ENCODE measurements at regions not wholly inside any gene's neighbourhood (a gene's known extent, or its start where the extent isn't known, plus 50 kb on each side); places are given as distances from the start of the nearest gene placed in this dataset.

DNA sequence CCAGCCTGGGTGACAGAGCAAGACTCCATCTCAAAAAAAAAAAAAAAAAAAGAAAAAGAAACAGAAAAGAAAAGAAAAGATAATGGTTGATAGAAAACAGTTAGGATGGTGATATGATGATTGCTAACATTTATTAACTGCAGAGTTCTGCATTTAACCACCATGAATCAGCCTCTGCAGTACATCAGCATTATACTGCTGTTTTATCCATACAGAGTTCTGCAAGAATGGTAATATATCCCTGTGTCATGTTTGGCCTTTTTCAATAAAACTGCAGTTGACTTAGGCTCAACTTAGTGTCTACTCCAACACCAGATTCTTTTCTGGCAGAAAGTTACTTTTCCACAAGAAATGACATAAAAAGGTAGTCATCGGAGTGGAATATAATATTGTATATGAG, 62.6 kb downstream of the DUSP6 start:
- no peaks in the 10 kb centered on the region for H3K9me3 ChIP-seq (ENCODE audit: severe bottlenecking)
- ATAC-seq (ENCODE audit: low read depth) (no peak), DNase-seq (ENCODE audit: low spot score) (no peak)
- no peaks in the 10 kb centered on the region for H3K36me3 ChIP-seq (ENCODE audit: low read depth)
- TF ChIP-seq, protein P1, sequence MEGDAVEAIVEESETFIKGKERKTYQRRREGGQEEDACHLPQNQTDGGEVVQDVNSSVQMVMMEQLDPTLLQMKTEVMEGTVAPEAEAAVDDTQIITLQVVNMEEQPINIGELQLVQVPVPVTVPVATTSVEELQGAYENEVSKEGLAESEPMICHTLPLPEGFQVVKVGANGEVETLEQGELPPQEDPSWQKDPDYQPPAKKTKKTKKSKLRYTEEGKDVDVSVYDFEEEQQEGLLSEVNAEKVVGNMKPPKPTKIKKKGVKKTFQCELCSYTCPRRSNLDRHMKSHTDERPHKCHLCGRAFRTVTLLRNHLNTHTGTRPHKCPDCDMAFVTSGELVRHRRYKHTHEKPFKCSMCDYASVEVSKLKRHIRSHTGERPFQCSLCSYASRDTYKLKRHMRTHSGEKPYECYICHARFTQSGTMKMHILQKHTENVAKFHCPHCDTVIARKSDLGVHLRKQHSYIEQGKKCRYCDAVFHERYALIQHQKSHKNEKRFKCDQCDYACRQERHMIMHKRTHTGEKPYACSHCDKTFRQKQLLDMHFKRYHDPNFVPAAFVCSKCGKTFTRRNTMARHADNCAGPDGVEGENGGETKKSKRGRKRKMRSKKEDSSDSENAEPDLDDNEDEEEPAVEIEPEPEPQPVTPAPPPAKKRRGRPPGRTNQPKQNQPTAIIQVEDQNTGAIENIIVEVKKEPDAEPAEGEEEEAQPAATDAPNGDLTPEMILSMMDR (IDR thresholded peaks at IDR 0.05; ENCODE audit: poor library complexity, severe bottlenecking) = no peak
- H3K4me1 ChIP-seq (ENCODE audit: insufficient read depth, poor library complexity, severe bottlenecking) = no peaks in the 10 kb centered on the region
- H3K4me3 ChIP-seq (ENCODE audit: severe bottlenecking) = no peak overlapping the region
- no peaks in the 10 kb centered on the region for H3K27me3 ChIP-seq (ENCODE audit: insufficient read depth, poor library complexity, severe bottlenecking)
- no peak overlapping the region for H3K27ac ChIP-seq (ENCODE audit: poor library complexity, severe bottlenecking)

DNA sequence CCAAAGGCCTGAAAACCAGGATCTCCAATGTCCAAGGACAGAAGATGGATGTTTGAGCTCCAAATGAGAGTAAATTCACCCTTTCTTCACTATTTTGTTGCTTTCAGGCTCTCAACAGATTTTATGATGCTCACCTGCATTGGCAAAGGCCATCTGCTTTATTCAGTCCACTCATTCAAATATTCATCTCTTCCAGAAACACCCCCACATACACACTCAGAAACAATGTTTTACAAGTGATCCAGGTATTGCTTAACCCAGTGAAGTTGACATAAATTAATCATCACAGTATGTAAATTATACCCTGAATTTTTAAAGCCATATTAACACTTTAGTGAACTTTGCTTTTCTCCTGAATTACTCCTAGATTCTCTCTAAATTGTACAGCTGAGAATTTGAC, 63.3 kb downstream of the DUSP6 start:
- no peak overlapping the region for H3K4me3 ChIP-seq (ENCODE audit: severe bottlenecking)
- H3K4me1 ChIP-seq (ENCODE audit: insufficient read depth, poor library complexity, severe bottlenecking) = no peaks in the 10 kb centered on the region
- ATAC-seq (ENCODE audit: low read depth) (peak; percentile 64), DNase-seq (ENCODE audit: low spot score) (no peak)
- H3K27ac ChIP-seq (ENCODE audit: poor library complexity, severe bottlenecking) = no peak overlapping the region
- H3K9me3 ChIP-seq (ENCODE audit: severe bottlenecking) = no peaks in the 10 kb centered on the region
- H3K36me3 ChIP-seq (ENCODE audit: low read depth) = no peaks in the 10 kb centered on the region
- TF ChIP-seq, protein P1 (IDR thresholded peaks at IDR 0.05; ENCODE audit: poor library complexity, severe bottlenecking) = no peak
- H3K27me3 ChIP-seq (ENCODE audit: insufficient read depth, poor library complexity, severe bottlenecking) = no peaks in the 10 kb centered on the region

DNA sequence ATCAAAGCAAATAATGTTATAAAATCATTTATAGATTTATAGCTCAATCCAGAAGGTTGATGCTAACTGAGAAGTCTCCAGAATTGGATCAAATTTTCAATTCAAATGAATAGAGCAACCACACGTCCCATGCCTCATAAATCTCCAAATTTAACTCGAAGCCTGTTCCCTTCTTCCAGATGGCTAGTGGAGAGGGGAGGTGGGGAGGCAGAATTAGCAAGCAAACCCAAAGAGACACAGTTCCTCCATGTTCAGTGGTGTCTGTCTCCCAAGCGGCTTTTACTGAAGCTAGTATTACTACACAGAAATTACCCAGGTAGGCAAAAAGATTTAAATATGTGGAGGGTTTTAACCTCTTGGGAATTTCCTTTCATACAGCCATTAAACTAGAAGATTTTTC, 65.8 kb downstream of the DUSP6 start:
- Histone ChIP-seq H3K4me1 (ENCODE audit: insufficient read depth, poor library complexity, severe bottlenecking) (no peaks in the 10 kb centered on the region), H3K9me3 (ENCODE audit: severe bottlenecking) (no peaks in the 10 kb centered on the region), H3K27me3 (ENCODE audit: insufficient read depth, poor library complexity, severe bottlenecking) (no peaks in the 10 kb centered on the region), H3K27ac (ENCODE audit: poor library complexity, severe bottlenecking) (no peak overlapping the region), H3K4me3 (ENCODE audit: severe bottlenecking) (no peak overlapping the region), H3K36me3 (ENCODE audit: low read depth) (no peaks in the 10 kb centered on the region)
- DNase-seq (ENCODE audit: low spot score) = no peak
- TF ChIP-seq, protein P1 (IDR thresholded peaks at IDR 0.05; ENCODE audit: poor library complexity, severe bottlenecking) = no peak
- no peak for ATAC-seq (ENCODE audit: low read depth)

DNA sequence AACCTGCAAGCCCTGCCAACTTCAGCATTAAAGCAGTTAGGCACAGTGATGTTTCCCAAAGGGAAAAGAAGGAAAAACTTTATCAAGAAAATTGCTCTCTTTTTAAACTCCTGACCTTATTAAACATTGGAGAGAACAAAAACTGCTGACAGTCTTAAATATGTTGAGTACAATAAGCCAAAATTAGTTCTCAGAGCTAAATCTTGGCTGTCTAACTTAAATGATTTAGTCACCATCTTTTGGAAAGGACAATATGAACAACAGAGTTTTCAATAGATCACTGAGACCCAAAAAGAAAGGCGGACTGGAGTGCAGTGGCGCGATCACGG, 70.8 kb downstream of the DUSP6 start:
- ATAC-seq (ENCODE audit: low read depth) (no peak), DNase-seq (ENCODE audit: low spot score) (no peak)
- Histone ChIP-seq H3K27ac (ENCODE audit: poor library complexity, severe bottlenecking) (no peak overlapping the region), H3K36me3 (ENCODE audit: low read depth) (no peaks in the 10 kb centered on the region), H3K4me3 (ENCODE audit: severe bottlenecking) (no peak overlapping the region), H3K9me3 (ENCODE audit: severe bottlenecking) (no peaks in the 10 kb centered on the region), H3K27me3 (ENCODE audit: insufficient read depth, poor library complexity, severe bottlenecking) (no peaks in the 10 kb centered on the region), H3K4me1 (ENCODE audit: insufficient read depth, poor library complexity, severe bottlenecking) (peaks cover 6% of the 10 kb centered on the region)
- TF ChIP-seq, protein P1 (IDR thresholded peaks at IDR 0.05; ENCODE audit: poor library complexity, severe bottlenecking) = no peak

DNA sequence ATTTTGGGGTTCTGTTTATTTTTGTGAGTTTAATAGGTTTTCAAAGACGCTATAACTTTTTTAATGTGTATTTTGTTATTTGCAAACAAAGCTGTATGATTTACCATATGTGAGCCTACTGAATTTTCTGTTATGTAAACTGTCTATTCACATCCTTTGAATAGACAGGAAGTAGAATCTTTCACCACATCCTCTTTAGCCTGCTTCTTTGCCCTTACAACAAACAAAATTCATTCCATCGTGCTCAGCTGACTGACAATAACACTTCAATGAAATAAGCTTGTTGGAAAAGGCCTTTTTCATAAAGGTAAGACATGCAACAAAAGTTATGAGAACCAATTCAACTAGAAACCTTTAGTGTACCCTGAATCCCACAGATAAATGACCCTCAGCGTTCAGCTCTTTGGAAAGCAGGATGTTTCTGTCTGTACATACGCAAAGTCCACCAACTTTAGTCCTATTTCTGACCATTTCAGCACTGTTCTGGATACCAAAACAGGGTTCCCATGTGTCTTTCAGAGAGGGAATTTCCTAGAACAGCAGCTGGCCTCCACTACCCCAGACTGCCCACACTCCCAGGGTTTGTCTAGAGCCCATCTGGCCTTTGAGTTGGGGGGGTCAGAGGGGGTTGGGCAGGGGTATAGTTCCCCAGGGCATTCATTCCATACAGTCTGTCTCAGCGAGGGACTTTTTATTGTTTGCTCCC, 71.3 kb downstream of the DUSP6 start:
- 0 out of 3 replicates have a peak, but pooled peaks have one; percentile 29 for ATAC-seq (ENCODE audit: low read depth)
- TF ChIP-seq, protein P1 (IDR thresholded peaks at IDR 0.05; ENCODE audit: poor library complexity, severe bottlenecking) = no peak
- H3K27me3 ChIP-seq (ENCODE audit: insufficient read depth, poor library complexity, severe bottlenecking) = no peaks in the 10 kb centered on the region
- no peak overlapping the region for H3K27ac ChIP-seq (ENCODE audit: poor library complexity, severe bottlenecking)
- no peak overlapping the region for H3K4me3 ChIP-seq (ENCODE audit: severe bottlenecking)
- no peaks in the 10 kb centered on the region for H3K9me3 ChIP-seq (ENCODE audit: severe bottlenecking)
- DNase-seq (ENCODE audit: low spot score) = no peak
- peaks cover 6% of the 10 kb centered on the region for H3K4me1 ChIP-seq (ENCODE audit: insufficient read depth, poor library complexity, severe bottlenecking)
- H3K36me3 ChIP-seq (ENCODE audit: low read depth) = no peaks in the 10 kb centered on the region
